PC-9 (cell line): ENCODE measurements at regions not wholly inside any gene's neighbourhood (a gene's known extent, or its start where the extent isn't known, plus 50 kb on each side); places are given as distances from the start of the nearest gene placed in this dataset.

Source experiments
- BruUV-seq: library from RNA; stranded (reverse); fragments of 400-500 nt; replicated peaks from 2 replicates; lab custom pipeline; 2021; lab: Mats Ljungman, UMichigan
- CTCF ChIA-PET: fragments of 300-600 bp; sonication (Branson Sonifier 250); formaldehyde crosslinking; loops from one replicate; lab custom pipeline; 2022; ENCODE audit warnings: antibody characterized with exemption; lab: Charles Lee
- POLR2A ChIA-PET: fragments of 300-600 bp; sonication (Branson Sonifier 250); formaldehyde crosslinking; loops from one replicate; lab custom pipeline; 2022; ENCODE audit warnings: antibody characterized with exemption; ENCODE audit not compliant: unreplicated experiment; lab: Charles Lee
- DNase-seq, 2 experiments: peaks; one replicate each; pipeline versions ENCODE4 v3.0.0 to v3.0.0-alpha.2; 2015 to 2022; ENCODE audit warnings: mixed read lengths in 1 of 2
- H2AFZ ChIP-seq: fragments of 200-600 bp; sonication (generic); 2 replicates; pipeline ENCODE4 v1.8.1; 2017; ENCODE audit warnings: antibody characterized with exemption
- H3F3A ChIP-seq: fragments of 200-600 bp; sonication (generic); 2 replicates; pipeline ENCODE4 v1.8.1; 2017; ENCODE audit warnings: antibody characterized with exemption, mild to moderate bottlenecking, low read depth; ENCODE audit not compliant: insufficient read depth
- H3K27ac ChIP-seq: fragments of 200-600 bp; sonication (generic); 2 replicates; pipeline ENCODE4 v1.6.1; 2016; ENCODE audit warnings: mixed run types
- H3K27me3 ChIP-seq: fragments of 200-600 bp; sonication (generic); 2 replicates; pipeline ENCODE4 v1.6.1; 2016; ENCODE audit warnings: low read depth, mixed run types; ENCODE audit not compliant: insufficient read depth
- H3K36me3 ChIP-seq: fragments of 200-600 bp; sonication (generic); 2 replicates; pipeline ENCODE4 v1.6.1; 2016; ENCODE audit warnings: low read depth, mixed run types
- H3K4me1 ChIP-seq: fragments of 200-600 bp; sonication (generic); replicated peaks from 2 replicates; pipeline ENCODE4 v1.6.1; 2016; ENCODE audit warnings: mixed run types; ENCODE audit not compliant: insufficient read depth
- H3K4me2 ChIP-seq: fragments of 200-600 bp; sonication (generic); 2 replicates; pipeline ENCODE4 v1.6.1; 2017; ENCODE audit warnings: mixed run types
- H3K4me3 ChIP-seq: fragments of 200-600 bp; sonication (generic); 2 replicates; pipeline ENCODE4 v1.6.1; 2016; ENCODE audit warnings: mixed run types
- H3K79me2 ChIP-seq: fragments of 200-600 bp; sonication (generic); 2 replicates; pipeline ENCODE4 v1.6.1; 2017; ENCODE audit warnings: low read depth, mixed run types
- H3K9me2 ChIP-seq: fragments of 200-600 bp; sonication (generic); 2 replicates; pipeline ENCODE4 v1.8.1; 2017; ENCODE audit warnings: mild to moderate bottlenecking; ENCODE audit not compliant: insufficient read depth
- H3K9me3 ChIP-seq: fragments of 200-600 bp; sonication (generic); 2 replicates; pipeline ENCODE4 v1.8.1; 2016; ENCODE audit warnings: low read depth; ENCODE audit not compliant: insufficient read depth
- H4K20me1 ChIP-seq: fragments of 200-600 bp; sonication (generic); 2 replicates; pipeline ENCODE4 v1.8.1; 2017; ENCODE audit not compliant: insufficient read depth
- CTCF ChIP-seq: fragments of 200-600 bp; sonication (generic); conservative IDR thresholded peaks from 2 replicates; pipeline ENCODE4 v1.6.1; 2017; ENCODE audit warnings: mixed run types, antibody characterized with exemption, mild to moderate bottlenecking, moderate library complexity
- EZH2 ChIP-seq: fragments of 200-600 bp; sonication (generic); IDR thresholded peaks from 2 replicates; pipeline ENCODE4 v1.8.0; 2017; ENCODE audit warnings: antibody characterized with exemption, low read depth
- intact Hi-C: fragments of 100-400 bp; cut with micrococcal nuclease; formaldehyde crosslinking; loops from one replicate; pipeline ENCODE4 v1.10.0; 2022; ENCODE audit not compliant: unreplicated experiment

GRCh38 chr3:23738944-23739343 lies 66.8 kb upstream of the UBE2E1 start:
- TF ChIP-seq CTCF (no peak), EZH2 (no peak)
- peak overlapping the region; percentile 100 for H3K27ac ChIP-seq
- H3K4me3 ChIP-seq: peak overlapping the region; percentile 33; the same call in 1 of the 2 replicates
- CTCF ChIA-PET: no interaction called here
- no peaks in the 10 kb centered on the region for H3K9me2 ChIP-seq
- DNase-seq: peak; percentile 56 to 96
- intact Hi-C loops: loop anchor here (1.0 kb wide), 2 partner anchors 53 to 139 kb away; no protein-coding TSS in a partner anchor
- H4K20me1 ChIP-seq: no peaks in the 10 kb centered on the region
- peak overlapping the region; percentile 83 for H3K4me2 ChIP-seq
- H3K79me2 ChIP-seq: no peaks in the 10 kb centered on the region
- no peaks in the 10 kb centered on the region for H3K9me3 ChIP-seq
- peaks cover 52% of the 10 kb centered on the region for H3F3A ChIP-seq
- H3K27me3 ChIP-seq: no peaks in the 10 kb centered on the region
- no peak overlapping the region for H2AFZ ChIP-seq
- POLR2A ChIA-PET: interaction anchor here (0.6 kb wide), 1 partner anchor 111 kb away, joined by 3 read pairs; no protein-coding TSS in a partner anchor
- BruUV-seq: no TSS peak
- H3K36me3 ChIP-seq: no peaks in the 10 kb centered on the region
- H3K4me1 ChIP-seq: peaks cover 89% of the 10 kb centered on the region

DNA sequence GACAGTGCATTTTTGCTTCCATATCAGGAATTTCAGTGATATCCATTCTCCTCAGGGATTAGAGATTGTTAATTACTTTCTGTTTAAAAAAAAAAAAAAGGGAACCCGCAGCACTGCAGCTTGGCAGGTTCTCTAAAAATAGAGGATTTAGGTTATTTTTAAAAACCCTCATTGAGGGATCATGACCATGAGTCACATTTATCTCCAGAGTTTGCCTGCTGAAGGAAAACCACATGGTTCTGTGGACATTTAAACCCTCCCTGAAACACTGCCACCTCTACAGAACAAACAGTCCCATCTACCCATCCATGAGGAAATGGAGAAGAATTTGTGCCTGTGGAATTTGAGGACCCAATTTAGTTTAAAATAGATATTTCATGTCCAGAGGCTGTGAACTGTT lies 66.2 kb upstream of the UBE2E1 start:
- ChIA-PET POLR2A (interaction anchor here (0.6 to 0.9 kb wide), 3 partner anchors 110 to 177 kb away, joined by 3 to 7 read pairs (median 5); partner anchors contain the start of genes NKIRAS1 and RPL15), CTCF (interaction anchor here (0.6 kb wide), 1 partner anchor 397 kb away, joined by 5 read pairs; no protein-coding TSS in a partner anchor)
- intact Hi-C loops: loop anchor here (1.0 kb wide), 2 partner anchors 53 to 139 kb away; no protein-coding TSS in a partner anchor
- H3K79me2 ChIP-seq: no peaks in the 10 kb centered on the region
- no peaks in the 10 kb centered on the region for H3K9me2 ChIP-seq
- H3K4me2 ChIP-seq: peak overlapping the region; percentile 83
- peak in 1 of 2 experiments; percentile 79 for DNase-seq
- H3K4me1 ChIP-seq: peaks cover 85% of the 10 kb centered on the region
- H3K9me3 ChIP-seq: no peaks in the 10 kb centered on the region
- H3K27me3 ChIP-seq: no peaks in the 10 kb centered on the region
- H2AFZ ChIP-seq: no peak overlapping the region
- H3K36me3 ChIP-seq: no peaks in the 10 kb centered on the region
- TF ChIP-seq EZH2: no peak
- TF ChIP-seq CTCF: no peak
- no peaks in the 10 kb centered on the region for H4K20me1 ChIP-seq
- peak overlapping the region; percentile 33; the same call in 1 of the 2 replicates for H3K4me3 ChIP-seq
- H3F3A ChIP-seq: peaks cover 47% of the 10 kb centered on the region
- BruUV-seq: TSS peak; percentile 79
- H3K27ac ChIP-seq: peak overlapping the region; percentile 100

- Histone ChIP-seq H2AFZ (no peak overlapping the region), H3K36me3 (no peaks in the 10 kb centered on the region), H3K9me2 (no peaks in the 10 kb centered on the region), H3K9me3 (no peaks in the 10 kb centered on the region), H3K27ac (peak overlapping the region; percentile 100), H3K4me2 (peak overlapping the region; percentile 83), H3K79me2 (no peaks in the 10 kb centered on the region), H3K27me3 (no peaks in the 10 kb centered on the region), H3K4me3 (peak overlapping the region; percentile 54), H3K4me1 (peaks cover 74% of the 10 kb centered on the region), H4K20me1 (no peaks in the 10 kb centered on the region), H3F3A (peaks cover 36% of the 10 kb centered on the region)
- intact Hi-C loops: loop anchor here (2.0 to 5.0 kb wide), 2 partner anchors 126 to 497 kb away; no protein-coding TSS in a partner anchor
- ChIA-PET POLR2A (interaction anchor here (0.6 kb wide), 2 partner anchors 145 to 261 kb away, joined by 3 to 6 read pairs; no protein-coding TSS in a partner anchor), CTCF (no interaction called here)
- TSS peak; percentile 69 for BruUV-seq
- peak; percentile 72 to 91 for DNase-seq
- TF ChIP-seq CTCF (no peak), EZH2 (no peak)
Observed at GRCh38 chr3:23740517-23740965, 65.2 kb upstream of the UBE2E1 start.
